ENCODE measurements at regions not wholly inside any gene's neighbourhood (a gene's known extent, or its start where the extent isn't known, plus 50 kb on each side); places are given as distances from the start of the nearest gene placed in this dataset.

DNA sequence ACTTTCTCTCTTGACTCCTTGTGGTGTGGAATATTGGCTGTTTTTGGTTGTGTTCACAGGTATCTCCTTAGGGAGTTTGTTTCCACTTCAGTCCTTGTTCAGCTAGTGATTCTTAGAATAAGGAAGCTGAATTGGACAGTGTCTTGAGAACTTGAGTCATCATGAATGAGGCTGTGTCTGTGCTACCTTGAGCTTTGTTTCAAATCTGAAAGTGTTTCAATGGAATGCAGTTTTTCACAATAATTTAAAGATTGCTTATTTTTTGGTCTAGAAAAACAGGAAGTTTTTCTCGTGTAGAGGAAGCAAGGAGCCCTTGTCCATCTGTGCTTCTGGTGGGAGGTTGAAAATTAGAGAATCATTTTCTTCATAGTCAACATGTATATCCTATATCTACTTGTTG lies 76.5 kb downstream of the ZNF518B start:
- TF ChIP-seq, protein P1, sequence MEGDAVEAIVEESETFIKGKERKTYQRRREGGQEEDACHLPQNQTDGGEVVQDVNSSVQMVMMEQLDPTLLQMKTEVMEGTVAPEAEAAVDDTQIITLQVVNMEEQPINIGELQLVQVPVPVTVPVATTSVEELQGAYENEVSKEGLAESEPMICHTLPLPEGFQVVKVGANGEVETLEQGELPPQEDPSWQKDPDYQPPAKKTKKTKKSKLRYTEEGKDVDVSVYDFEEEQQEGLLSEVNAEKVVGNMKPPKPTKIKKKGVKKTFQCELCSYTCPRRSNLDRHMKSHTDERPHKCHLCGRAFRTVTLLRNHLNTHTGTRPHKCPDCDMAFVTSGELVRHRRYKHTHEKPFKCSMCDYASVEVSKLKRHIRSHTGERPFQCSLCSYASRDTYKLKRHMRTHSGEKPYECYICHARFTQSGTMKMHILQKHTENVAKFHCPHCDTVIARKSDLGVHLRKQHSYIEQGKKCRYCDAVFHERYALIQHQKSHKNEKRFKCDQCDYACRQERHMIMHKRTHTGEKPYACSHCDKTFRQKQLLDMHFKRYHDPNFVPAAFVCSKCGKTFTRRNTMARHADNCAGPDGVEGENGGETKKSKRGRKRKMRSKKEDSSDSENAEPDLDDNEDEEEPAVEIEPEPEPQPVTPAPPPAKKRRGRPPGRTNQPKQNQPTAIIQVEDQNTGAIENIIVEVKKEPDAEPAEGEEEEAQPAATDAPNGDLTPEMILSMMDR (IDR thresholded peaks at IDR 0.05): no peak
- TF ChIP-seq EZH2 (IDR thresholded peaks at IDR 0.05; ENCODE audit: borderline replicate concordance, insufficient read depth, low read depth, low read length, poor library complexity, severe bottlenecking): no peak

Data from B cell (primary cell).